Esophagus muscularis mucosa (tissue), 3 donors: ENCODE measurements at regions not wholly inside any gene's neighbourhood (a gene's known extent, or its start where the extent isn't known, plus 50 kb on each side); places are given as distances from the start of the nearest gene placed in this dataset.

Experiments
- EP300 ChIP-seq: sonication (generic); formaldehyde crosslinking; IDR thresholded peaks from one replicate; pipeline ENCODE4 v1.6.1; 2017; ENCODE audit warnings: antibody characterized with exemption
- TF ChIP-seq, protein P1 (sequence below), 3 experiments: fragments of 200-600 bp in 2 of 3; fragments of 450-650 bp in 1 of 3; sonication (generic) in 2 of 3; IDR thresholded peaks; one replicate each; pipeline ENCODE4 v1.5.1; 2017 to 2019; ENCODE audit warnings: antibody characterized with exemption in 3 of 3, mild to moderate bottlenecking in 2 of 3, moderate library complexity in 1 of 3

DNA sequence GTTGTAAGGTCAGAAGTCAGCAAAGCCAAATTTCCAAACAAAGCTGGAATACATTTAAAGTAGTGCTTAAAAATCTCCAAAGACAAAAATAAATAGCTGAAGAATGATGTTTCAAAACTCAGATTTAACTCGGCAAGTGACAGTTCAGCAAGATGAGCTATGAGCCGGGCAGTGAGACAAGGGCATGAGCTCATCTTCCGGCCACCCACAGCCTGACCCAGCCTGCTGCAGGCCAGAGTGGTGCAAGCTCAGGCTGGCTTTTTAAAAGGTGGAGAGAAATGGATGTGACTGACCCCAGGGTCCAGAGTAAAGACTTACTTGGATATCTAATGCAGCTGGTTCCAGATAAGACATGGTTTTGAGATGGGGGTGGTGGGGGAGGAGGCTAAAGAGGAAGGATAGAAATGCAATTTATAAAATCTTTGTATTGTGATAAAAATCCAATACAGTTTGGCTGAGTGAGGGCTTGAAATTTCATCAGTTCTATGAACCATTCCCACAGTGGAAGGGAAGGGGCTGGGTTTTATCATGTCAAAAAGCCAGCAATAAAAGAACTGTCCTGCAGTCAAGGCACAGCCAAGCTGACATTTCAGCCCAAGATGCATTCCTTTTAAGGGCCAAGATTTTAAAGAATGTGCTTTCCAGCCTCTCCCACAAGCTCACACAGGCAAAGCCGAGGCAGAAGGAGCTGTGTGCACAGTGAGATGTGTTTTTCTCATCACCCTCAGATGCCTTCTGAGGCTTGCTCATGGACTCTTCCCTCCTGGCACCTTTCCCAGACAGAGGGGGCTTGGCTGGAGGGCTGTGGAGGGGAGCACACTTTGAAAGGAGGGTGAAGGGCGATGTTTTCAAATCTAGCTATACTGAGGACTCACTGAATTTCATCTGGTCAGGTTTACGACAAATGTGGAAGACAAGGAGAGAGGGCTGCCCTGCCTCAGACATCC is 97.9 kb upstream of the KLHL29 start:
- TF ChIP-seq, protein P1, sequence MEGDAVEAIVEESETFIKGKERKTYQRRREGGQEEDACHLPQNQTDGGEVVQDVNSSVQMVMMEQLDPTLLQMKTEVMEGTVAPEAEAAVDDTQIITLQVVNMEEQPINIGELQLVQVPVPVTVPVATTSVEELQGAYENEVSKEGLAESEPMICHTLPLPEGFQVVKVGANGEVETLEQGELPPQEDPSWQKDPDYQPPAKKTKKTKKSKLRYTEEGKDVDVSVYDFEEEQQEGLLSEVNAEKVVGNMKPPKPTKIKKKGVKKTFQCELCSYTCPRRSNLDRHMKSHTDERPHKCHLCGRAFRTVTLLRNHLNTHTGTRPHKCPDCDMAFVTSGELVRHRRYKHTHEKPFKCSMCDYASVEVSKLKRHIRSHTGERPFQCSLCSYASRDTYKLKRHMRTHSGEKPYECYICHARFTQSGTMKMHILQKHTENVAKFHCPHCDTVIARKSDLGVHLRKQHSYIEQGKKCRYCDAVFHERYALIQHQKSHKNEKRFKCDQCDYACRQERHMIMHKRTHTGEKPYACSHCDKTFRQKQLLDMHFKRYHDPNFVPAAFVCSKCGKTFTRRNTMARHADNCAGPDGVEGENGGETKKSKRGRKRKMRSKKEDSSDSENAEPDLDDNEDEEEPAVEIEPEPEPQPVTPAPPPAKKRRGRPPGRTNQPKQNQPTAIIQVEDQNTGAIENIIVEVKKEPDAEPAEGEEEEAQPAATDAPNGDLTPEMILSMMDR (IDR thresholded peaks at IDR 0.05) = no peak
- TF ChIP-seq EP300 = no peak
